Adrenal gland (tissue), 9 donors: ENCODE measurements at regions not wholly inside any gene's neighbourhood (a gene's known extent, or its start where the extent isn't known, plus 50 kb on each side); places are given as distances from the start of the nearest gene placed in this dataset.

Source experiments
- DNase-seq, 7 donors: peaks; one replicate each; pipeline ENCODE4 v3.0.0-alpha.2; 2019 to 2020
- H3K27ac ChIP-seq, 5 donors: fragments of 200-600 bp; sonication (generic) in 4 of 5; 1 replicate in 3 of 5; 2 replicates in 2 of 5; pipeline versions ENCODE4 v1.5.1 to v1.8.0; 2016 to 2020; ENCODE audit warnings: mild to moderate bottlenecking in 1 of 5
- H3K27me3 ChIP-seq: fragments of 200-600 bp; 2 replicates; pipeline ENCODE4 v1.8.0; 2021
- H3K36me3 ChIP-seq, 2 donors: fragments of 200-600 bp; replicated peaks in 1 of 2; 1 replicate in 1 of 2; 2 replicates in 1 of 2; pipeline versions ENCODE4 v1.5.1 to v1.8.0; 2018 to 2022
- H3K4me1 ChIP-seq, 2 donors: fragments of 200-600 bp; replicated peaks in 1 of 2; 1 replicate in 1 of 2; 2 replicates in 1 of 2; pipeline versions ENCODE4 v1.5.1 to v1.8.0; 2018 to 2021
- H3K4me3 ChIP-seq, 4 donors: fragments of 200-600 bp; sonication (generic) in 3 of 4; one replicate each; pipeline ENCODE4 v1.5.1; 2016 to 2018
- H3K9me3 ChIP-seq, 3 donors: fragments of 200-600 bp; sonication (generic) in 1 of 3; replicated peaks in 1 of 3; 1 replicate in 2 of 3; 2 replicates in 1 of 3; pipeline versions ENCODE4 v1.5.1 to v1.8.0; 2016 to 2021
- CTCF ChIP-seq, 6 experiments: fragments of 450-650 bp in 4 of 6; fragments of 200-600 bp in 2 of 6; sonication (generic) in 1 of 6; IDR thresholded peaks; 1 replicate in 5 of 6; 2 replicates in 1 of 6; pipeline versions ENCODE4 v1.5.1 to v1.8.0; 2016 to 2021; ENCODE audit warnings: antibody characterized with exemption in 6 of 6, mild to moderate bottlenecking in 2 of 6, moderate library complexity in 1 of 6
- POLR2A ChIP-seq, 2 donors: fragments of 450-650 bp; IDR thresholded peaks; one replicate each; pipeline ENCODE4 v1.6.1; 2017; ENCODE audit warnings: antibody characterized with exemption in 2 of 2, mild to moderate bottlenecking in 2 of 2, moderate library complexity in 1 of 2
- WGBS, 4 donors: extraction: QIAGEN DNeasy Blood & Tissue Kit in 2 of 4; methylation state at CpG; one replicate each; pipeline versions ENCODE4 v1.1.5 to v1.1.7; 2013 to 2017; 5-methylcytosine and 5-hydroxymethylcytosine counted together
- intact Hi-C, 2 donors: fragments of 100-400 bp; cut with DNase I; formaldehyde crosslinking; loops; one replicate each; pipeline versions ENCODE4 v1.14.1 to v1.15.0; 2022 to 2023
- donor health status: healthy with polysubstance abuse.
- donor health status: Bipolar disorder and iron deficiency.
- donor health status: DM: yes; HTN: yes; CAD: no.
- donor health status: DM: no; HTN: no; CAD: no.
- donor health status: DM: no; HTN: no; CAD: no.

GRCh38 chr2:64350996-64351395 lies 103.0 kb upstream of the LGALSL start:
- no peaks in the 10 kb centered on the region for H3K36me3 ChIP-seq
- H3K4me3 ChIP-seq = no peak overlapping the region
- peak in 1 of 7 donors; percentile 4 for DNase-seq
- intact Hi-C loops = no loop called here
- H3K4me1 ChIP-seq = no peaks in the 10 kb centered on the region
- H3K27me3 ChIP-seq = no peaks in the 10 kb centered on the region
- no peaks in the 10 kb centered on the region for H3K9me3 ChIP-seq
- H3K27ac ChIP-seq = no peak overlapping the region
- 79 to 92% (median 86%) methylated on average over 2 of the region's 2 CpGs for WGBS, 4 donors
- no peak for TF ChIP-seq POLR2A (IDR thresholded peaks at IDR 0.05)
- TF ChIP-seq CTCF (IDR thresholded peaks at IDR 0.05) = no peak

GRCh38 chr2:64352292-64352691 lies 101.7 kb upstream of the LGALSL start:
- no peaks in the 10 kb centered on the region for H3K4me1 ChIP-seq
- 73 to 92% (median 77%) methylated on average over 1 of the region's 1 CpG for WGBS, 4 donors
- H3K36me3 ChIP-seq = no peaks in the 10 kb centered on the region
- no peaks in the 10 kb centered on the region for H3K27me3 ChIP-seq
- no peak for DNase-seq
- no peaks in the 10 kb centered on the region for H3K9me3 ChIP-seq
- no peak for TF ChIP-seq POLR2A (IDR thresholded peaks at IDR 0.05)
- no peak for TF ChIP-seq CTCF (IDR thresholded peaks at IDR 0.05)
- H3K27ac ChIP-seq = no peak overlapping the region
- intact Hi-C loops = no loop called here
- H3K4me3 ChIP-seq = no peak overlapping the region

- intact Hi-C loops = no loop called here
- Histone ChIP-seq H3K27ac (no peak overlapping the region), H3K4me3 (no peak overlapping the region), H3K36me3 (no peaks in the 10 kb centered on the region), H3K27me3 (no peaks in the 10 kb centered on the region), H3K9me3 (no peaks in the 10 kb centered on the region), H3K4me1 (peaks cover 0 to 6% of the 10 kb centered on the region in 2 donors)
- peak in 3 of 7 donors; percentile 4 to 39 (median 21) for DNase-seq
- WGBS, 4 donors = 64 to 75% (median 72%) methylated on average over 11 of the region's 11 CpGs
- TF ChIP-seq CTCF (IDR thresholded peaks at IDR 0.05) = no peak
- TF ChIP-seq POLR2A (IDR thresholded peaks at IDR 0.05) = no peak
Observed at GRCh38 chr2:64354857-64355680, 98.9 kb upstream of the LGALSL start.

- Histone ChIP-seq H3K9me3 (no peaks in the 10 kb centered on the region), H3K27me3 (no peaks in the 10 kb centered on the region), H3K4me1 (peaks cover 0 to 10% of the 10 kb centered on the region in 2 donors), H3K4me3 (no peak overlapping the region), H3K36me3 (no peaks in the 10 kb centered on the region), H3K27ac (no peak overlapping the region)
- WGBS, 4 donors = 85 to 93% (median 89%) methylated on average over 2 of the region's 2 CpGs
- TF ChIP-seq POLR2A (IDR thresholded peaks at IDR 0.05) = no peak
- TF ChIP-seq CTCF (IDR thresholded peaks at IDR 0.05) = no peak
- peak in 1 of 7 donors; percentile 21 for DNase-seq
- intact Hi-C loops = no loop called here
Observed at GRCh38 chr2:64356906-64357305, 97.1 kb upstream of the LGALSL start.
